HG03565 (cell line): ENCODE measurements at regions not wholly inside any gene's neighbourhood (a gene's known extent, or its start where the extent isn't known, plus 50 kb on each side); places are given as distances from the start of the nearest gene placed in this dataset.
A peak's percentile ranks its signal among the peaks of the same experiment; 100 is the strongest.

Experiments used
- ATAC-seq: cut with Tn5 transposase; IDR thresholded peaks from one replicate; pipeline ENCODE4 v1.9.1; 2021; ENCODE audit warnings: mild to moderate bottlenecking, moderate library complexity; ENCODE audit not compliant: unreplicated experiment

DNA sequence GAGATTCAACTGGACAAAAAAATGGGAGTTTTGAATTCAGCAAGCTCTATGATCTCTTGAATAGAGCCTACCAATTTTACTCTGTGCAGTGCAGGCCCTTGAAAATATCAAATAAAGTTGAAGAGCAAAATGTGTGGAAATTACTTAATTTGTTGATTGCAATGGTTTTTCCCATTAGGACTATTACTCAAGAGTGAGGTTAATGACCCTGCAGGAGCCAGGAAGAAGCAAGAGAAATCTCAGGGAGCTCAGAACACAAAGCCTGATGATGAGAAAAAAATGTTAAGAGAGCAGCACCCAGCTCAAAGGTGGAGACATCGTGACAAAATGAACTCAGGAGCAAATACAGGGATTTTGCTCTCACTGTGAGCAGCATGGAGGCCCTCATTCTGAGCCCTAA lies 337.6 kb upstream of the TRIB2 start:
- no peak for ATAC-seq

DNA sequence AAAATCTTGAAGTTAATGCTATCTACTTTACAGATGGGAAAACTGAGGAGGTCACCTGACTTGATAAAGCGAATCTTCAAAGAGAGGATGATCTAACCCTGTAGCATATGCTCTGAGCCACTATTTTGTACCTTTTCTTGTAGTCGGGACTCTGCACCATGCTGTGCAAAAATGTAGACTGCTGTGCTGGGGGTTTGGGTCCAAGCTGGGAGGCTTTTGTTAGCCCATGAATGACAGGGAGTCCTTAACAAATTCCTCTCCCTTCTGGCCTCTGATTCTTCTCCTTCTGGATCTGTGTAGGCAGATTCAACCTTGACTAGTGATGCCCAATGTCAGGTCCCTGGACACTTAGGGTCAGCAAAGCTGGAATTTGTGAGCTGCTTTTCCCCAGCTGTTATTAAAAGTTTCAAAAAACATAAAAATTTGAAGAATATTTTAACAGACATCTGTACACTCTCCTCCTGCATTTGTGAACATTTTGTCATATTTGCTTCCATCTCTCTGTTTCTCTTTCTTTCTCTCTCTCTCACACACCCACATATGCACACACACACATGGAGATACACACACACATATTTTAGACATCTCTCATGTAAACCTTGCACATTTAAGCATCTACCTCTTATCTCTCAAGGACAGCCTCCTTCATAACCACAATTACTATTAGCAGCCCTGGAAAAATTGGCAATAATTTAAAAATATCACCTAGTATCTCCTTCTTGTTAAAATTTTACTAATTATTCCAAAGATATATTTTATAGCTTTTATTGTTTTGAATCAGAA lies 335.0 kb upstream of the TRIB2 start:
- no peak for ATAC-seq

DNA sequence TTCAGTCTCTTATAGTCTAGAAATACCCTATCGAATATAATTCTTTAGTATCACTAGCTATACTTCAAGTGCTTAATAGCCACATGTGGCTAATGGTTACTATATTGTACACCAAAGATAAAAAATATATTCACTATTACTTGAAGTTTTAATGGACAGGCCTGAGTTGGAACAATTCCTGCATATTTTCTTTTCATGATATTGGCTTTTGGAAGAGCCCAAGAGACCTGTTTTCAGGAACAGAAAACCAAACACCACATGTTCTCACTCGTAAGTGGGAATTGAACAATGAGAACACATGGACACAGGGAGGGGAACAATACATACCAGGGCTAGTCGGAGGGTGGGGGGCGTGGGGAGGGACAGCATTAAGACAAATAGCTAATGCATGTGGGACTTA lies 334.4 kb upstream of the TRIB2 start:
- no peak for ATAC-seq

DNA sequence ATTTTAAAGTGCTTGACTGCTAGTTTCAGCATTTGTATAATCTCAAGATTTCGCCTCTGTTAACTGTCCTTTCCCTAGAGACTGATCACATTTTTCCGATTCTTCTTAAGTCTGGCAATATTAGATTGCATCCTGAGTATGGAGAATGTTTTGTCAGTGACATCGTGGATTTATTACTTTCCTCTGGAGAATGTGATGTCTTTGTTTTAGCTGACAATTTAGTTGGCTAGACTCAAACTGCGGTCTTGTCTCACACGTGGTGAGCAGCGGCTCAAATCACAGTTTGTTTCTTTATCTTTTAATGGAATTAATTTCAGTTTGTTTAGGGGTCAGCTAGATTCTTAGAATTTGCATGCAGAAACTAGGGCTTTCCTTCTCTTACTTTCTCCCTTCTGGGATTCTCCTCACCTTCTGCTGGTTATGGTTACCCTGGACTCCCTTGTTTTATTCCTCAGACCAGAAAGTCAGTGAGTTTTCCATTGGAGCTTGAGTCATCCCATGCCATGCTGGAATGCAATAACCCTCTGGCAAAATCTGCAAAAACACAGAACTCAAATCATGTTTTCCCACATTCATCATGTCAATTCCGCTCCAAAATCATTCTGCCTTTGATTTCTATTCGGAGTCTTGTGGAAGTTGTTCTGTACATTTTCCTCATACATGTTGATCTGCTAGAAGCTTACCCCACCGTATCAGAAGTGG lies 327.2 kb upstream of the TRIB2 start:
- no peak for ATAC-seq

DNA sequence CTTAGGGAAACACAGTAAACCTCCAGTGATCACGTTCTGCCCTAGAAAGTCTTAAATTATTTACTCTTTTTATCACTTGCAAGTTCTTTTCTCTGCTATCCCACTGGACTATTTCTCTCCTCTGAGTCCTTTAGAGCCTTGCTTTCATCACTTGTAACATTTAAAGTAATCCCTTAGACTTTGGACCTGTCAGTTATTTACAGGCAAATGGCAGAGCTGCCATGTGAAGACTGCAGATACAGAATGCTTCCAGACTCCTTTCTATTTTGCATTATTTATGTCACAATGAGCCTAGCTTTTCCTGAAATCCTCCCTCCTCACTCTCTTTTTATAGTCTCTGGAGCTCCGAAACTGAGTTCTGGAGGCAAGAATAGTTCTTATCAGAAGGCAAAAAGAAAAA lies 325.6 kb upstream of the TRIB2 start:
- ATAC-seq: no peak

DNA sequence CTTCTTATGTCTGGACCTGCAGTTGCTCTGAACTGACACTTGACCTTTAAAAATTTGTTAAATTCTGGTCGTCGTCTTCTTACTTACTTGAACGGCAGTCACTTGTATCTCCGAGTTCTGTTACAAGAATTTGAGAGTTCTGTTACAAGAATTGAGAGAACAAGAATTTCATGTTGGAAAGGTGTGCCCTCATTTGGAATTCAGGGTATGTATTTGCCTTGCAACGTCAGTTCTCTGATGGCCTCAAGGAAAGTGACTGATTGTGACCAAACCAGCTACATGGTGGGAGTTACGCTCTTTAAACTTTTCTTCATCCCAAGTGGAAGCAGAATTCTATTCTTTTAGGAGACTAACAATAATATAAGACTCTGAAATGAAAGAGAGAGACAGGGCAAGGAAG lies 320.0 kb upstream of the TRIB2 start:
- ATAC-seq: no peak

DNA sequence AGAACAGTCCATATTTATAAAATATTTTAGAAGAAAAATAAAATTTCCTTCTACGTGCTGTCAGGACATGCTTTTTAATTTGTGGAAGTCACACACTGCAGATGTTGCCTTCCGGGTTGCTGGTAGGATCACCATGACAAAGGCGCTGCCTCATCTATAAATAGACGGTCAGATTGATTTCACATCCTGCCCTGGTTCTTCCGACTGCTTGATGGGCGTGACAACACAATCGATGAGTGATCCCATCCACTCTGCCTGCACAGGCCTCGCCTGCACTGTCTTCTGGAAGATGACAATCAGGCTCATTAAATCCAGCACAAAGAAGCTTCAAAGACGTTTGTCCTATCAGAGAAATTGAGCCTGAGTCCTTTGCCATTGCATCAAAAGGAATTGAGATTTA lies 318.9 kb upstream of the TRIB2 start:
- ATAC-seq: no peak

DNA sequence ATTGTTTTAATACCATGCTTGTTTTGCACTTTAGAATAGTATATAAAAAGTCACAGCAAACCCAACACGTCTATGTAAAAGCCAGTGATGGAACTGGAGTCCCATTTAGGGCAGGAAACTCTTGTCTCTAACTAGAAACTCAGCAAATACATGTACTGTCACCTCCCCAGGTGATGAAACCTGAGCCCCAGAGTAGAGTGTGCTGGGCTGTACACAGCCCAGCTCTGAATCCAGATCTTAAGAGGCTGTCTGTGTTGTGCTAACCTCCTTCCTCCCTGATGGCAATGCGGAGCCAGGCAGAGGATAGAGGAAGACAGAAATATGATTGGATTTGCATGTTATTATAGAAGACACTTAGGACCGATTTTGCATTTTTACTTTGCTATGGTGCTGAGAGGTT lies 317.5 kb upstream of the TRIB2 start:
- no peak for ATAC-seq

DNA sequence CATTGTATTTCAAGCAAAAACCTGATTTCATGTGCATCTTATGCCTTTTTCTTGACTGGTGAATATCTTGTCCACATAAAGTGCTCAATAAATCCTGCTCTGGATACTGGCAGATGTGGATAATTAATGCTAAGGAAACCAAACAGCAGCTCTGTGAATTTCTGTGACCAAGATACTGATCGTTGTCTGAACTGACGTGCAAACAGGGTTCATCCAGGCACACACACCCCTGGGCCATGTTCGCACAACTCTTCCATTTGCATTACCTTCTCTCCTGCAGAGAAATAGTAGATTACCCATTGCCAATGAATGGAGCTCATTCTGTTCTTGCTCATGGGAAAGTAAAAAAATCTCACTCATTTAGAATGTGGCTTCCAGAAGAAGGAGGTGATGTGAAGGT lies 316.2 kb upstream of the TRIB2 start:
- no peak for ATAC-seq

DNA sequence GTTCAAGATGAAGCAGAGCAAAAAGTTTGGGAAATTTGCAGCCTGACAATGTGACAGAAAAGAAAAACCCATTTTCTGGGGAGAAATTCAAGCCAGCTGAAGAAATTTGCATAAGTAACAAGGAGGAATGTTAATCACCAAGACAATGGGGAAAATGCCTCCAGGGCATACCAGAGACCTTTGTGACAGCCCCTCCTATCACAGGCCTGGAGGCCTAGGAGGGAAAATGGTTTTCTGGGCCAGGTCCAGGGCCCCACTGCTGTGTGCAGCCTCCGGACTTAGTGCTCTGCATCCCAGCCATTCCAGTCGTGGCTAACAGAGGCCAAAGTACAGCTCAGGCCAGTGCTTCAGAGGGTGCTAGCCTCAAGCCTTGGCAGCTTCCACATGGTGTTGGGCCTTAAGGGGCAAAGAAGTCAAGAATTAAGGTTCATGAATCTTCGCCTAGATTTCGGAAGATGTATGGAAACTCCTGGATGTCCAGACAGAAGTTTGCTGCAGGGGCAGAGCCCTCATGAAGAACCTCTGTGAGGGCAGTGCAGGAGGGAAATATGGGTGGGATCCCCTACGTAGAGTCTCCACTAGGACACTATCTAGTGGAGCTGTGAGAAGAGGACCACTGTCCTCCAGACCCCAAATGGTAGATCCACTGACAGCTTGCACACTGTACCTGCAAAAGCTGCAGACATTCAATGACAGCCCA lies 314.1 kb upstream of the TRIB2 start:
- ATAC-seq: no peak

DNA sequence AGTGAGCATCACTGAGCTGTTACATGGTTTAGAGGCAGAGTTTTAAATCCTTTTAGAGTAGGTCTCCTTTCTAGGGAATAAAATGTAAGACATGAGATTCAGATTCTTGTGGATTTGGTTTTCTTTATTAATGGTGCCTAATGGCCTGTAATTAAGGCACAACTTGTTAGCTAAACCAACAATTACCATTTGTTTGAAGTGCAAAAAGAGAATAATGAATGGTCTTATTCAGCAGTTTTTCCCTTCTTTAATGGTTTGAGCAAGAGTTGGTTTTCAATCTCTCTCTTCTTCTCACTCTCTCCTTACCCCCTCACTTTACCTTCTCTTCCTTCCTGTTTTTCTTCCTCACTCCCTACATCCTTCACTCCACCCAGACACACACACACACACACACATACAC lies 312.2 kb upstream of the TRIB2 start:
- no peak for ATAC-seq

DNA sequence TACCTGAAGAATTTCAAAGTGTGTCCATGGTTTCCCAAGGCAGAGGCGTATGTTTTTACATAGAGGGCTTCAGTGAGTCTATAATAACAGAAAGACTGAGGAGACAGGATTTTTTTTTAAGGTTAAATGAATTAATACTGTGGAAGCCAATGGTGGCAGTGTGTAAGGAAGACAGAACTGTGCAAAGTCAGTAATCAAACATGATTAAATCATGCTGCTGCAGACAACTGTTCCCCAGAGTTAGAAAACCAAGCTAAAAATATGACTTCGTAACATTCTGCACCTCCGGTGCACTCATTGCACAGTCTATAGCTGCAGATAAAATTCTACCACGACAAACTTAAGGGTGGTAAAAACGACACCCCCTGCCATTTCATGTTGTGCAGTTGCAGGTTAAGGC lies 309.6 kb upstream of the TRIB2 start:
- no peak for ATAC-seq

DNA sequence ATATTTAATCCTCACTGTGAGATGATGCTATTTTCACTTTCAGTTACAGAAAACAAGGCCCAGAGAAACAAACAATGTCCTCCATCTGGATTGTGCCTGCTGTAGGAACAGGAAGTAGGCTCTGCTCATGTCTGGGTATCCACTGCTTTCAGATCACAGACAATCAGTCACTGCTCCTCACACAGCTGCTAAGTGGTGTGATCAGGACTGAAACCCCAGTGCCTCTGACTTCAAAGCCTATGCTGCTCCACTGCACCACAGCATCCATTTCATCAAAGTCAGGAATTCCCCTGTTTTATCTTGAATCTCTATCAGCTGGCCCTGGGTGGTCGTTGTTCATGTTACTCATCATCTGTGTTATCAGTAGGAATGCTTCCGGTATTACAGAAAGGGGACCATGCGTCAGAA lies 303.8 kb upstream of the TRIB2 start:
- ATAC-seq: peak; percentile 96

DNA sequence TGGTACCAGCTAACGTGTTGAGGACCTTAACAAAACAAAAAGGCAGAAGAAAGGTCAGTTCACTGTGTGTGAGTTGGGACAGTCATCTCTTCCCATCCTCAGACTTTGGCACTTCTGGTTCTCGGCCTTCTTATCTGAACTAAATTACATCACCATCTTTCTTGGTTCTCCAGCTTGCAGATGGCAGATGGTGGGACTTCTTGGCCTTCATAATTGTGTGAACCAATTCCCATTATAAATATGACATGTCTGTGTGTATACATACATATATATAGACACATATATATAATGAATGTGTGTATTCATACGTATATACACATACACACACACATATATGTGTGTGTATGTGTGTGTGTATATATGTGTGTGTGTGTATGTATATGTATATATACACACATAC lies 301.2 kb upstream of the TRIB2 start:
- no peak for ATAC-seq

DNA sequence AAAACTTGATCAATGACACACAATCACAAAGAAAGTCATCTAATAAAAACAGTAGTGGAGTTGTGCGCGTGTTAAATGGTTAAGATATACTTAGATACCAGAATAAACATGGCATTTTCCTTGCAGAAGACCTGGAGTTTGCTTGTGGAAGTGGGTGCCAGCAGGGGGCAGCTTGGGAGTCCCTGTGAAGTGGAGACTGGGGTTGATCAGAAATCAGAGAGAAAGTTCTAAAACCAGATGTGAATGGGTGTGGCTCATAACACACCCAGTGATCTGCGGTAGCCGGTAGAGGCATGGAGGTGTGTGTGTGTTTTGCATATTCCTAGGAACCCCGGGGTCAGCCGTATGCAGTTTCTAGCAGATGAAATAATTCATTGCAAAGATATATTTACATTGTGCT lies 300.1 kb upstream of the TRIB2 start:
- no peak for ATAC-seq

DNA sequence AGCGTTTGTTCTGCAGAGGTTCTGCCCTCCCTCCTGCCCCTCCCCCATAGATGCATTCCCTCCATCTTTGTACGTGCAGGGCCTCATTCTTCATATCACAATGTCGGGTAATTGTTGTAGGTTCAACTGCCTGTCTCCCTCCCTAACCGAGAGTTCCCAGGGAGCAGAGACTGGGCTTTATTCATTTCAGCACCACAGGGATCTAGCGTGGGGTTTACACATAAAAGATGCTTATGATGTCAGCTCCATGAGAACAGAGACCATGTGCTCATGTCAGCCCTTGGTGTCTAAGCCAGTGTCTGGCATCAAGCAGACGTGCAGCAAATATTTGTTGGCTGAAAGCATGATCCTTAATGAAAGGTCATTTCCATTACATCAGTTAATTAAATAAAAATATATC lies 298.9 kb upstream of the TRIB2 start:
- ATAC-seq: no peak

DNA sequence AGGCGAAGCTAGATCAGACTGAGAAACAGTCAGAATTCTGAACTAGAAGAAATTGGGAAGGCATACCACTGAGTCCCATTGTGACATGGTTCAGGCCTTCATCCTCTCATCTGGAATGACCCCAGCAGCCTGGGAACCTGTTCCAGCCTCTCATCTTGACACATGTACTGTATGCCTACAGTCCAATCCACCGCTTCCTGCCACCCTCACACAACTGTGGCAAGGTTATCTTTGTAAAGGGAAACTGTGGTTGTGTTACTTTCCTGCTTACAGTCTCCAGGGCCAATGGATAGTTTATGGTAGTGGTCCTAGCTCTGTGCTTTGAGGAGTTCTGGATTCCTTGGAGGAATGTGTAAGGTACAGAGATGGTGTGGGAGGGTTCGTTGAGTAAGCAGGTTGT lies 296.9 kb upstream of the TRIB2 start:
- no peak for ATAC-seq

DNA sequence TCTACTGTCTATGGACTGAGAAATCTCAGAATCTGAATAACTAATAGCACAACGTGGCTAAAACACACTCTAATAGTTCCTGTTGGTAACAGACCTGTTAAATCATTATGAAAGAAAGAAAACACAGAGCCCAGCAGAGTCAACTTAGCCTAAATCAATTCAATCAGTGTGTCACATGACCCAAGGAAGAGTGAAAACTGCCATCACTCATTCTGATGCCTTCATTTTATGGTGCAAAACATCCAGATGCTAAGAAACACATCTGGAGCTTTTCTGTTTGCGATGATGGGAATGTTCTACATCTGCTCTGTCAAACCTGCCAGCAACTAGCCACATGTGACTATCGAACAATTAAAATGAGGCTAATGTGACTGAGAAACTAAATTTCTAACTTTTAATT lies 295.7 kb upstream of the TRIB2 start:
- no peak for ATAC-seq

DNA sequence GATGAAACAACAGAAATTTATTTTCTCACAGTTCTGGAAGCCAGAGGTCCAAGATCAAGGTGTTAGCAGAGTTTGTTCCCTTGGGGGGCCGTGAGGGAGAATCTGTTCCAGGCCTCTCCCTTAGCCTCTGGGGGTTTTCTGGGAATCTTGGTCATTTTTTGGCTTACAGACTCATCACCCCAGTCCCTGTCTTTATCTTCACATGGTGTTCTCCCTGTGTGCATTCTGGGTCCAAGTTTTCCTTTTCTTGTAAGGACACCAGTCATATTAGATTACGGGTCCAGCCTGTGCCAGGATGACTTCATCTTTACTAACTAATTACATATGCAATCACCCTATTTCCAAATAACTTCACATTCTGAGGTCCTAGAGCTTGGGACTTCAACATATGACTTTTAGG lies 292.5 kb upstream of the TRIB2 start:
- ATAC-seq: no peak

DNA sequence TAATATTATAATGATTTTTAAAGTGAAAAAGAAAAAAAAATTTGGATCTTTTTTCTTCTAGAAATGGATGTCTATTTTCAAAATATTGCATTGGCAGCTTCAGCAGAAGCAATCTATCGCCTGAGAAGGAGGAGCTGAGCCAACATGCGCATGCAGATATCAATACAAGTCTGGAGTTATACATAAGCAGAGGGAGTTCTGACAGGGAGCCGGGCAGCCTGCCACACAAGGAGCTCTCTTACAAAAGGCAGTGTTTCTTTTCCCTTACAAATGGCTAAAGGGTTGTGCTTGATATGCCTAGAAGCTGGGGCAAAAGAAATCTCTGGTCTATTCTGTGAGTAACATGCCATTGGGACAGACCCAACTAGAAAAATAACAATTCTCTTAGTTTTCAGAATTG lies 291.9 kb upstream of the TRIB2 start:
- ATAC-seq: no peak

DNA sequence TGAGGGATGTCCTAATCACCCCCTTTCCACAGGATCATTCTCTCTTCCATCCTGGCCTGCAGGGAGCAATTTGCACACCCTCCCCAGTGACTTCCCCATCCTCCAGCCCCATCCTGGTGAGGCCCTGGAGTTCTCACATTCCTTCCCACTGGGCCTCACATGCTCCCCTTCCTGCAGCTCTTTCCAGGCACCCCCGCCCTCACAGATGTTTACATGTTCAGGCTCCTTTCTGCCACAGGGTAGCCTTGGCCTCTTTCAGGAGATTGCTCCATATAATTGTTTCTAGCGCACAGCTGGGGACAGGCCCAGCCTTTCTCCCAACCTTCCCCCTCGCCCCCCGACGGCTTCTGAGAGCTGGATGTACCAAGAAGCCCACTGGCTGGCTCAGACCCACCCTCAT lies 288.4 kb upstream of the TRIB2 start:
- ATAC-seq: no peak

DNA sequence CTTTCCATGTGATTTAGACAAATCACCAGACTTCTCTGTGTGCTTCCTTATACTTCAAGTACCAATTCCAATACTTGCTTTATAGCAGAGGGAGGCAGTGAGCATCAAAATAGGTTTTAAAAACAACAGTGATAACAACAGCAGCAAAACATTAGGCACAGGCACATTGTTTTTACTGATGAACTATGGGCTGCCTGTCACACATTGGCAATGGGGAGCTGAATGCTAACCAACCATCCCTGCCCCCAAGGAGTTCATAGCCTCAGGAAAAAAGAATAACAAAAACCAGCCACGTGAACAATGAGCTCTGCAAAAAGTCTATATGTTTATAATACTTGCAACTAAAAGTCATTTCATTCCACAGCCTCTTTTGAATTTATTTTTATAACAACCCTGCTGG lies 287.9 kb upstream of the TRIB2 start:
- no peak for ATAC-seq
